ENCODE measurements at regions not wholly inside any gene's neighbourhood (a gene's known extent, or its start where the extent isn't known, plus 50 kb on each side); places are given as distances from the start of the nearest gene placed in this dataset.

- Histone ChIP-seq H3K27me3 (ENCODE audit: control insufficient read depth, insufficient read depth, low read length) (no peaks in the 10 kb centered on the region), H3K36me3 (ENCODE audit: control insufficient read depth, insufficient read depth, low read length) (no peaks in the 10 kb centered on the region), H3K4me3 (ENCODE audit: low read depth, low read length) (no peak overlapping the region)
- TF ChIP-seq, protein P1, sequence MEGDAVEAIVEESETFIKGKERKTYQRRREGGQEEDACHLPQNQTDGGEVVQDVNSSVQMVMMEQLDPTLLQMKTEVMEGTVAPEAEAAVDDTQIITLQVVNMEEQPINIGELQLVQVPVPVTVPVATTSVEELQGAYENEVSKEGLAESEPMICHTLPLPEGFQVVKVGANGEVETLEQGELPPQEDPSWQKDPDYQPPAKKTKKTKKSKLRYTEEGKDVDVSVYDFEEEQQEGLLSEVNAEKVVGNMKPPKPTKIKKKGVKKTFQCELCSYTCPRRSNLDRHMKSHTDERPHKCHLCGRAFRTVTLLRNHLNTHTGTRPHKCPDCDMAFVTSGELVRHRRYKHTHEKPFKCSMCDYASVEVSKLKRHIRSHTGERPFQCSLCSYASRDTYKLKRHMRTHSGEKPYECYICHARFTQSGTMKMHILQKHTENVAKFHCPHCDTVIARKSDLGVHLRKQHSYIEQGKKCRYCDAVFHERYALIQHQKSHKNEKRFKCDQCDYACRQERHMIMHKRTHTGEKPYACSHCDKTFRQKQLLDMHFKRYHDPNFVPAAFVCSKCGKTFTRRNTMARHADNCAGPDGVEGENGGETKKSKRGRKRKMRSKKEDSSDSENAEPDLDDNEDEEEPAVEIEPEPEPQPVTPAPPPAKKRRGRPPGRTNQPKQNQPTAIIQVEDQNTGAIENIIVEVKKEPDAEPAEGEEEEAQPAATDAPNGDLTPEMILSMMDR (IDR thresholded peaks at IDR 0.05; ENCODE audit: insufficient read depth, low read length, severe bottlenecking), result no peak
- no peak for FAIRE-seq
- no peak for DNase-seq (ENCODE audit: low read depth)
Observed at GRCh38 chr2:121098556-121098955, 186.4 kb downstream of the TFCP2L1 start.

- FAIRE-seq (no peak), DNase-seq (ENCODE audit: low read depth) (no peak)
- TF ChIP-seq, protein P1 (IDR thresholded peaks at IDR 0.05; ENCODE audit: insufficient read depth, low read length, severe bottlenecking), result peak; percentile 75
- Histone ChIP-seq H3K27me3 (ENCODE audit: control insufficient read depth, insufficient read depth, low read length) (no peaks in the 10 kb centered on the region), H3K4me3 (ENCODE audit: low read depth, low read length) (no peak overlapping the region), H3K36me3 (ENCODE audit: control insufficient read depth, insufficient read depth, low read length) (no peaks in the 10 kb centered on the region)
Observed at GRCh38 chr2:121099329-121100290, 185.4 kb downstream of the TFCP2L1 start.

GRCh38 chr2:121101093-121101715 lies 183.8 kb downstream of the TFCP2L1 start:
- TF ChIP-seq, protein P1 (IDR thresholded peaks at IDR 0.05; ENCODE audit: insufficient read depth, low read length, severe bottlenecking), result no peak
- H3K27me3 ChIP-seq (ENCODE audit: control insufficient read depth, insufficient read depth, low read length), result no peaks in the 10 kb centered on the region
- FAIRE-seq (no peak), DNase-seq (ENCODE audit: low read depth) (no peak)
- H3K4me3 ChIP-seq (ENCODE audit: low read depth, low read length), result no peak overlapping the region
- H3K36me3 ChIP-seq (ENCODE audit: control insufficient read depth, insufficient read depth, low read length), result no peaks in the 10 kb centered on the region

- no peak for FAIRE-seq
Observed at GRCh38 chr2:121102941-121103340, 182.1 kb downstream of the TFCP2L1 start.

GRCh38 chr2:121103960-121104359 lies 181.0 kb downstream of the TFCP2L1 start:
- no peak overlapping the region for H3K4me3 ChIP-seq (ENCODE audit: low read depth, low read length)
- H3K36me3 ChIP-seq (ENCODE audit: control insufficient read depth, insufficient read depth, low read length), result no peaks in the 10 kb centered on the region
- TF ChIP-seq, protein P1 (IDR thresholded peaks at IDR 0.05; ENCODE audit: insufficient read depth, low read length, severe bottlenecking), result no peak
- FAIRE-seq (no peak), DNase-seq (ENCODE audit: low read depth) (no peak)
- no peaks in the 10 kb centered on the region for H3K27me3 ChIP-seq (ENCODE audit: control insufficient read depth, insufficient read depth, low read length)

More at GRCh38 chr2:121102941-121103340, 182.1 kb downstream of the TFCP2L1 start:
- Histone ChIP-seq H3K27me3 (ENCODE audit: control insufficient read depth, insufficient read depth, low read length) (no peaks in the 10 kb centered on the region), H3K36me3 (ENCODE audit: control insufficient read depth, insufficient read depth, low read length) (no peaks in the 10 kb centered on the region), H3K4me3 (ENCODE audit: low read depth, low read length) (no peak overlapping the region)
- no peak for DNase-seq (ENCODE audit: low read depth)
- TF ChIP-seq, protein P1 (IDR thresholded peaks at IDR 0.05; ENCODE audit: insufficient read depth, low read length, severe bottlenecking), result no peak
